Sigmoid colon (tissue), 4 donors: ENCODE measurements at regions not wholly inside any gene's neighbourhood (a gene's known extent, or its start where the extent isn't known, plus 50 kb on each side); places are given as distances from the start of the nearest gene placed in this dataset.

ENCODE experiments used
- EP300 ChIP-seq, 4 donors: sonication (generic); formaldehyde crosslinking; IDR thresholded peaks; one replicate each; pipeline ENCODE4 v1.6.1; 2017; ENCODE audit warnings: antibody characterized with exemption in 4 of 4
- POLR2A ChIP-seq, 2 donors: fragments of 450-650 bp; IDR thresholded peaks; one replicate each; pipeline ENCODE4 v1.6.1; 2016; ENCODE audit warnings: antibody characterized with exemption in 2 of 2, mild to moderate bottlenecking in 2 of 2, moderate library complexity in 2 of 2
- TF ChIP-seq, protein P1 (sequence below), 4 experiments: fragments of 450-650 bp in 3 of 4; fragments of 200-600 bp in 1 of 4; IDR thresholded peaks; one replicate each; pipeline ENCODE4 v1.5.1; 2016 to 2019; ENCODE audit warnings: antibody characterized with exemption in 4 of 4, mild to moderate bottlenecking in 3 of 4, moderate library complexity in 2 of 4

DNA sequence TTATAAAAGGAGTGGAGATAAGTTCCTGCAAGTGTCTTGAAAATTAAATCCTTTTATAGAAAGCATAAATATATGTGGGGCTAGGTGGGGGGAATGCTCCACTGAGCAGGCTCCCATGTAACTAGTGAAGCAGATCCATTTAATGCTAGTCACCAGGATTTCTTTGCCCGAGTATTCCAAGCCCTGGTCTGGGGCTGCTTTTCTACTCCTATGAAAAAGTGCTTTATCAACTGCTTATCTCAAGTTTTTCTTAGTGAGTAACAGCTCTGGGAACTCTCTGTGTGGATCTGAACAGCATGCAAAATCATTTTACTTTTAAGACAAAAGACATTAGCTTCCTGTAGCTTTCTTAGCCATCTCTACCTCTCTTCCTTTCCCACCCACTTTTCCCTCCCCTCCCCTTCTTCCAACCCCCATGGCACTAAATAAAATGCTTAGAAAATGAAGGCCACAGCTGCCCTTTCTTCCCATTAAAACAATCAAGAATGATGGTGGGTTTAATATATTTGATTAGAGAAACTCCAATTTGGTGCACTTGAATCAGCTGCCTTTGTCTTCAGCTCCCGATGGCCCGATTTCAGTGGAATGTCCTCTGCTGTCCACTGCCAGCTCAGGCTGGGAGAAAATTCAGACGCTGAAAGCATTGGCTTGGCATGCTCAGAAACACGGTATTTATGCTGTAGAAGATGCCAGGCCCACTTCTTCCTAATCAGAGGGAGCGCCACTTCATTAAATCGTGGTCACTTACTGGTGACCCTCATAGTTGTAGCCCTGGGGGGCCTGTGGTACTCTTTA is 475.1 kb downstream of the FOXO1 start:
- no peak for TF ChIP-seq POLR2A (IDR thresholded peaks at IDR 0.05)
- TF ChIP-seq, protein P1, sequence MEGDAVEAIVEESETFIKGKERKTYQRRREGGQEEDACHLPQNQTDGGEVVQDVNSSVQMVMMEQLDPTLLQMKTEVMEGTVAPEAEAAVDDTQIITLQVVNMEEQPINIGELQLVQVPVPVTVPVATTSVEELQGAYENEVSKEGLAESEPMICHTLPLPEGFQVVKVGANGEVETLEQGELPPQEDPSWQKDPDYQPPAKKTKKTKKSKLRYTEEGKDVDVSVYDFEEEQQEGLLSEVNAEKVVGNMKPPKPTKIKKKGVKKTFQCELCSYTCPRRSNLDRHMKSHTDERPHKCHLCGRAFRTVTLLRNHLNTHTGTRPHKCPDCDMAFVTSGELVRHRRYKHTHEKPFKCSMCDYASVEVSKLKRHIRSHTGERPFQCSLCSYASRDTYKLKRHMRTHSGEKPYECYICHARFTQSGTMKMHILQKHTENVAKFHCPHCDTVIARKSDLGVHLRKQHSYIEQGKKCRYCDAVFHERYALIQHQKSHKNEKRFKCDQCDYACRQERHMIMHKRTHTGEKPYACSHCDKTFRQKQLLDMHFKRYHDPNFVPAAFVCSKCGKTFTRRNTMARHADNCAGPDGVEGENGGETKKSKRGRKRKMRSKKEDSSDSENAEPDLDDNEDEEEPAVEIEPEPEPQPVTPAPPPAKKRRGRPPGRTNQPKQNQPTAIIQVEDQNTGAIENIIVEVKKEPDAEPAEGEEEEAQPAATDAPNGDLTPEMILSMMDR (IDR thresholded peaks at IDR 0.05), result no peak
- no peak for TF ChIP-seq EP300 (IDR thresholded peaks at IDR 0.05)
